ENCODE measurements at regions not wholly inside any gene's neighbourhood (a gene's known extent, or its start where the extent isn't known, plus 50 kb on each side); places are given as distances from the start of the nearest gene placed in this dataset.

DNA sequence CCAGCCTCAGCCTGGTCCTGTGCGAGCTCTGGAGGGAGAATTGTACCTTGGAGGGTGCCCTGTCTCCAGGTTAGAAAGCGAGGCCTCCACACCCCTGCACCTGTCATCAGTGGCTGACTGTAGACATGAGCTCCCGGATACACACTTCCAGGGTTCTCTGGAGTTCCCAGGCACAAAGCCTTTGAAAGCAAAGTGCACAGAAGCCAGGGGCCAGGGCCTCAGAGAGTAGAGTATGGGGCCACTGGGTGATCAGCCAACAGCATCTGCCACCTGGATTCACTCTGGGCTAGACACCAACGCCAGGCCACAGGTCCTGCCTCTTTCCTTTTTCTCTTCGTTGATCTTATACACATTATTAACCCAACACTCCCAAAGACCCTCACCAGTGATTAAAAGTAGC, 239.4 kb upstream of the HDAC4 start (continued):
- TF ChIP-seq CREB5 (CRISPR knock-in tag; IDR thresholded peaks at IDR 0.05; ENCODE audit: low read depth) (no peak), ZNF70 (CRISPR knock-in tag; IDR thresholded peaks at IDR 0.05) (no peak)

GRCh38 chr2:239639421-239640185, 238.8 kb upstream of the HDAC4 start:
- TF ChIP-seq ZFP3 (CRISPR knock-in tag; IDR thresholded peaks at IDR 0.05), result no peak
- no peak for TF ChIP-seq CREB5 (CRISPR knock-in tag; IDR thresholded peaks at IDR 0.05; ENCODE audit: low read depth)
- TF ChIP-seq ZNF565 (CRISPR knock-in tag; conservative IDR thresholded peaks at IDR 0.05; ENCODE audit: low read depth), result no peak
- TF ChIP-seq ZNF8 (CRISPR knock-in tag; IDR thresholded peaks at IDR 0.05), result no peak
- TF ChIP-seq OSR1 (CRISPR knock-in tag; IDR thresholded peaks at IDR 0.05), result no peak
- TF ChIP-seq BACH2 (CRISPR knock-in tag; IDR thresholded peaks at IDR 0.05; ENCODE audit: borderline replicate concordance), result no peak
- TF ChIP-seq RARB (CRISPR knock-in tag; IDR thresholded peaks at IDR 0.05), result no peak
- TF ChIP-seq POU6F1 (CRISPR knock-in tag; IDR thresholded peaks at IDR 0.05; ENCODE audit: borderline replicate concordance, low read depth), result no peak
- no peak for TF ChIP-seq ZNF70 (CRISPR knock-in tag; IDR thresholded peaks at IDR 0.05)
- TF ChIP-seq TSHZ2 (CRISPR knock-in tag; IDR thresholded peaks at IDR 0.05), result no peak
- no peak for ATAC-seq

GRCh38 chr2:239638376-239638775, 237.6 kb upstream of the HDAC4 start:
- TF ChIP-seq BACH2 (CRISPR knock-in tag; IDR thresholded peaks at IDR 0.05; ENCODE audit: borderline replicate concordance), result no peak
- TF ChIP-seq ISL1 (CRISPR knock-in tag; IDR thresholded peaks at IDR 0.05), result no peak
- no peak for TF ChIP-seq POU6F1 (CRISPR knock-in tag; IDR thresholded peaks at IDR 0.05; ENCODE audit: borderline replicate concordance, low read depth)
- TF ChIP-seq ARNTL (CRISPR knock-in tag; IDR thresholded peaks at IDR 0.05; ENCODE audit: borderline replicate concordance, low read depth), result no peak
- TF ChIP-seq ZFP3 (CRISPR knock-in tag; IDR thresholded peaks at IDR 0.05), result no peak
- no peak for TF ChIP-seq RARB (CRISPR knock-in tag; IDR thresholded peaks at IDR 0.05)
- TF ChIP-seq ZFP30 (CRISPR knock-in tag; IDR thresholded peaks at IDR 0.05), result no peak
- no peak for TF ChIP-seq TCF4 (CRISPR knock-in tag; IDR thresholded peaks at IDR 0.05; ENCODE audit: borderline replicate concordance)
- no peak for TF ChIP-seq ZNF70 (CRISPR knock-in tag; IDR thresholded peaks at IDR 0.05)
- no peak for TF ChIP-seq PATZ1 (CRISPR knock-in tag; IDR thresholded peaks at IDR 0.05; ENCODE audit: borderline replicate concordance)
- no peak for TF ChIP-seq CSDC2 (CRISPR knock-in tag; IDR thresholded peaks at IDR 0.05)
- no peak for TF ChIP-seq CREB5 (CRISPR knock-in tag; IDR thresholded peaks at IDR 0.05; ENCODE audit: low read depth)
- no peak for TF ChIP-seq PPARA (CRISPR knock-in tag; IDR thresholded peaks at IDR 0.05; ENCODE audit: borderline replicate concordance)
- no peak for ATAC-seq
